SK-N-MC (cell line): ENCODE measurements at regions not wholly inside any gene's neighbourhood (a gene's known extent, or its start where the extent isn't known, plus 50 kb on each side); places are given as distances from the start of the nearest gene placed in this dataset.

Experiments
- DNase-seq: peaks from one replicate; pipeline ENCODE4 v3.0.0-alpha.2; 2011; ENCODE audit warnings: low read depth, low spot score
- H3K27ac ChIP-seq: fragments of 200-600 bp; sonication (generic); 2 replicates; pipeline ENCODE4 v1.5.1; 2016; ENCODE audit warnings: mixed run types
- H3K36me3 ChIP-seq: fragments of 200-600 bp; sonication (generic); 2 replicates; pipeline ENCODE4 v1.6.1; 2017; ENCODE audit warnings: antibody characterized with exemption, low read length, mixed read lengths; ENCODE audit not compliant: insufficient read depth
- H3K4me3 ChIP-seq: fragments of 200-600 bp; sonication (generic); 2 replicates; pipeline ENCODE4 v1.5.1; 2016
- H3K9ac ChIP-seq: fragments of 200-600 bp; sonication (generic); 2 replicates; pipeline ENCODE4 v1.8.0; 2017; ENCODE audit warnings: mixed run types, mixed read lengths; ENCODE audit not compliant: insufficient read length
- H3K9me3 ChIP-seq: fragments of 200-600 bp; sonication (generic); 2 replicates; pipeline ENCODE4 v1.6.1; 2017; ENCODE audit warnings: low read depth, mild to moderate bottlenecking, antibody characterized with exemption, low read length, moderate library complexity, mixed read lengths
- EZH2 ChIP-seq: fragments of 200-600 bp; sonication (generic); IDR thresholded peaks from one replicate; pipeline ENCODE4 v1.6.1; 2017; ENCODE audit warnings: antibody characterized with exemption
- FOXP2 ChIP-seq: optimal IDR thresholded peaks from 2 replicates; pipeline ENCODE3; 2011; ENCODE audit warnings: mild to moderate bottlenecking, moderate library complexity; ENCODE audit not compliant: insufficient read depth; ENCODE audit errors: extremely low read length, control extremely low read depth
- POLR2AphosphoS5 ChIP-seq: IDR thresholded peaks from 2 replicates; pipeline ENCODE4 v1.6.1; 2012; ENCODE audit warnings: mild to moderate bottlenecking, low read depth, low read length, borderline replicate concordance

DNA sequence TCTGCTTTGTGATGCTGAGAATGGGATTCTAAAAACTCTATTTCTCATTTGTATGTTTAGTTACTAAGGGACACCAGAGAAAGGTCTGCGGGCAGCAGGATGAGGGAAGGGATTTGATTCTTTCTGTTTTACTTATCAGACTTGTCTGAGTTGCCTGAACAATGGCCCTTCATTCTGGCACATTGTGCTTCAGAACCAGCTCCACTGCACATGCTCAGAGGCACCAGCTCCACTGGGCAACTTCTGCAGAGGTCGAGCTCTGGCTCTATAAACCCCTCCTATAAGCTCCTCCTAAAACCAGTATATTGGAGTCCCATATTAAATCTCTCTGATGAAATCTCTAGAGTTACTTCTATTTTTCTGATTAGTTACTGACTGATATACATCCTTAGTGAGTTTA is 453.2 kb upstream of the CDIN1 start:
- DNase-seq, result no peak
- H3K9ac ChIP-seq, result no peak overlapping the region
- H3K4me3 ChIP-seq, result no peak overlapping the region
- no peaks in the 10 kb centered on the region for H3K9me3 ChIP-seq
- no peaks in the 10 kb centered on the region for H3K36me3 ChIP-seq
- TF ChIP-seq POLR2AphosphoS5 (no peak), FOXP2 (no peak), EZH2 (no peak)
- H3K27ac ChIP-seq, result no peak overlapping the region

DNA sequence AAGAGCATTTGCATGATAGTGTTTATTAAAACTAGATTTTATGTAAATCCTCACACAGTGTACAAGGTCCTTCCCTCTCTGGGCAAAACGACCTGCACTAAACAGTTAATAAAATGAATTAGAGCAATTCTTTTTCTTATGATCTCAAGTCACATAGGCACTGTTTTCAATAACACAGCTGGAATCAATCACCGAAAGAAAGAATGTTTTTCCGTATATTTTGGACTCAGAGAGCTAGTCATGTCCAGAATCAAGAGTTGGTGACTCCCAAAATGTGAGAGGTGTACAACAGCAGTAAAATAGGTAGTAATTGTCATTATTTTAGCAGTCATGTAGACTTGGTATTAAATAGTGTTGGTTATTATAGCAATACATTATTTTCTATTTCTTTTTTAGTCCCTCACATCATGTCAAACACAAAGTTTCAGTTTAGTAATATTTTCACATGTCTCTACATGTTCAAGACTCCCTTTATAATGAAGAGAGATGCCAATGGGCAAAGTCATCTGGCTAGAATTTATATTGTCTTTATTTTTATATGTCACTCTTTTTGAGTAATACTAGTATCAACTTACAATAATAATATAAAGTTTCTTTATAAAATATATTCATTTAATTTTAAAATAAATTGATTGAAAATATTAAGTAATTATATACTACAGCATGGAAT is 448.6 kb upstream of the CDIN1 start:
- H3K4me3 ChIP-seq, result no peak overlapping the region
- H3K27ac ChIP-seq, result no peak overlapping the region
- TF ChIP-seq POLR2AphosphoS5 (no peak), EZH2 (no peak), FOXP2 (no peak)
- no peaks in the 10 kb centered on the region for H3K36me3 ChIP-seq
- no peak for DNase-seq
- H3K9ac ChIP-seq, result no peak overlapping the region
- H3K9me3 ChIP-seq, result no peaks in the 10 kb centered on the region

DNA sequence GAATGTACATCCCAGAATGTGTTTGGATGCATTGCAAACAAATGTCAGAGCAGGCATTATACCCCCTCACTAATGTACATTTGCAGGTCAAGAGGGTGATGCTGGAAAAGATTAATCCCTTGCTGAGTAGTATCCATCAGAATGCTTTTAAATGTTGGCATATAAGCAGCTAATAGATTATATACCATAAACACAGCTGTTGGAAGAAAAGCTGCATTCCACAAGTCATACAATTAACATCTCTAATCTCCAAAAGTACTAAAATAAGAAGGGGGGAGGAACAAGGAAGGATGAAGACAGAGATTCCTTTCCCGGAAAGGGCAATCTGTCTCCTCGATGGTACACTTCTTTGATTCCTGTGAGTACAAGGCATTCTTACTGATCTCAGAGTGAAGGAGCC is 445.7 kb upstream of the CDIN1 start:
- Histone ChIP-seq H3K27ac (no peak overlapping the region), H3K4me3 (no peak overlapping the region), H3K9me3 (no peaks in the 10 kb centered on the region), H3K36me3 (no peaks in the 10 kb centered on the region), H3K9ac (no peak overlapping the region)
- no peak for DNase-seq
- TF ChIP-seq EZH2, result no peak
- TF ChIP-seq FOXP2, result no peak
- no peak for TF ChIP-seq POLR2AphosphoS5

DNA sequence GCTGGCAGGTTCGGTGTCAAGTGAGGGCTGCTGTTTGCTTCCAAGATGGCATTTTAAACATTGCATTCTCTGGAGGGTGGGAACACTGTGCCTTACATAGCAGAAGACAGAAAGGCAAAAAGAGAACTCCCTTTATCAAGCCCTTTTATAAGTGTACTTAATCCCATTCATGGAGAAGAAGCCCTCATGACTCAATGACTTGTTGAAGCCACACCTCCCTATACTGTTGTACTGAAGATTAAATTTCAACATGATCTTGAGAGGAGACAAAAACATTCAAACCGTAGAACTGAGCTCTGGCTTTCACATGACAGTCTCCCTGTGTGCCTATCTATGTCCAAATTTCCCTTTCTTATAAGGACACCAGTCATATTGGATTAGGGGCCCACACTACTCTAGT is 443.4 kb upstream of the CDIN1 start:
- no peak overlapping the region for H3K4me3 ChIP-seq
- no peak overlapping the region for H3K27ac ChIP-seq
- DNase-seq, result no peak
- no peaks in the 10 kb centered on the region for H3K9me3 ChIP-seq
- H3K36me3 ChIP-seq, result no peaks in the 10 kb centered on the region
- no peak overlapping the region for H3K9ac ChIP-seq
- TF ChIP-seq POLR2AphosphoS5, result no peak
- TF ChIP-seq FOXP2, result no peak
- no peak for TF ChIP-seq EZH2

DNA sequence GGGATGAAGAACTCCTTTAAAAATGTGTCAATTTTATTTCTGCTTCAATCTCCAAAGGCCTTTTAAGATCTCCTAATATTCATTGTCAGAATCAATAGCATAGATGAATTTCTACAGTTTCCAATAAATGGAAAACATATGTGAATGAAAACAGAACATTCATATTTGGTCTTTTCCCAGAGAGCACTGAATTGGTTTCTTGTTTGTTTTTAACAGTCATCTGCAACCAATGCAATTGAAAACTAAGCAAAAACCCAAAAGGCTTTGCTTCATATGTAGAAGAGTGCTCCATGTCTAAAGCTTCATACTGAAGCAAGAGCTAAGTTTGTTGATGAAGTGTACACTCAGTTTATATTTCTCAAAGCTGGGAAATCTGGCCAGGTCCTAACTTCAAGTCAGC is 426.5 kb upstream of the CDIN1 start:
- H3K9me3 ChIP-seq, result no peaks in the 10 kb centered on the region

DNA sequence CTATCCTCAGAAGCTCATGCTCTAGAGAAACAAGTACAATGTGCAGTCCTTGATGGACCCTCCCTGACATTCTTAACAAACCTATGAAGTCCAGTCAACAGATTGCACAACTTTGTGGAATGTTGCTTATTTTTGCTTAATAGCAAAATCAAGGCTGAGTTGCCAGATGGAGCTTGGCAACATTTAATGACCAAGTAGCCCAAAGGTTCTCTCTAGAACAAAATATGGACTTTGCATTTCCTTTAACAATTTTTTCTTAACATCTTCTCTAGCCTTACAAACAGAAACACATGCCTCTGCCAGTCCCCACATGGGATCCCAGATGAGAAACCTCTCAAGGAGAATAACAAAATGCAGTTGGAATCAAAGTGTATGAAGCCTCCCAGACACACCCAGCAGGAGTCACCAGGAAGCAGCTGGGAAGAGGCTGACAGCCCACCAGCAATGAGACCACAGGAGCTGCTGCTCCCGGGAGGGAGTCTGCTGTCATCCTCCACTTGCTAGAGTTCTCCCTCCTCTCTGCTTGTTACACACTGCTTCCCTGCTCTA is 422.5 kb upstream of the CDIN1 start:
- no peaks in the 10 kb centered on the region for H3K36me3 ChIP-seq
- DNase-seq, result no peak
- H3K9ac ChIP-seq, result no peak overlapping the region
- TF ChIP-seq FOXP2 (no peak), POLR2AphosphoS5 (no peak), EZH2 (no peak)
- H3K27ac ChIP-seq, result no peak overlapping the region
- no peaks in the 10 kb centered on the region for H3K9me3 ChIP-seq
- H3K4me3 ChIP-seq, result no peak overlapping the region

More for the DNA sequence above, 426.5 kb upstream of the CDIN1 start:
- no peak overlapping the region for H3K4me3 ChIP-seq
- no peaks in the 10 kb centered on the region for H3K36me3 ChIP-seq
- no peak overlapping the region for H3K9ac ChIP-seq
- no peak for DNase-seq
- no peak overlapping the region for H3K27ac ChIP-seq
- TF ChIP-seq POLR2AphosphoS5, result no peak
- no peak for TF ChIP-seq FOXP2
- no peak for TF ChIP-seq EZH2

DNA sequence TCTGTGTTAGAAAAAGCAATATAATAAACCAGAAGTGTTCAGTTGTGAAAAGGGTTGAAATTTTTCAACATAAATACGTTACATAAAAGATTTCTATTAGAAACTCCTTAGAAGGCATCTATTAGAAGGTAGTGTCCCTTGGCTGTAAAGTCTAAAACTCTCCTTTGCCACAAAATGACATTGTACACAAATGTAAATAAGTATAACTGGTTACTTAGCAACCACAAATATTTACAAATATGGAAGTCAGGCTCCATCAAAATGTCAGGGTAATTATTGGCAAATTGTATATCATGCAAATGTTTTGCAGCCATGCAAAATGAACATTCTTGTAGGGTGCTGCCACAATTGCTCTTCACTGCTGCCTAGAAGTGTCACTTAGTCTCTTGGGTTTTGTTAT is 419.1 kb upstream of the CDIN1 start:
- H3K36me3 ChIP-seq, result no peaks in the 10 kb centered on the region
- DNase-seq, result no peak
- H3K9me3 ChIP-seq, result no peaks in the 10 kb centered on the region
- H3K9ac ChIP-seq, result no peak overlapping the region
- no peak for TF ChIP-seq EZH2
- TF ChIP-seq POLR2AphosphoS5, result no peak
- TF ChIP-seq FOXP2, result no peak
- no peak overlapping the region for H3K4me3 ChIP-seq
- H3K27ac ChIP-seq, result no peak overlapping the region

DNA sequence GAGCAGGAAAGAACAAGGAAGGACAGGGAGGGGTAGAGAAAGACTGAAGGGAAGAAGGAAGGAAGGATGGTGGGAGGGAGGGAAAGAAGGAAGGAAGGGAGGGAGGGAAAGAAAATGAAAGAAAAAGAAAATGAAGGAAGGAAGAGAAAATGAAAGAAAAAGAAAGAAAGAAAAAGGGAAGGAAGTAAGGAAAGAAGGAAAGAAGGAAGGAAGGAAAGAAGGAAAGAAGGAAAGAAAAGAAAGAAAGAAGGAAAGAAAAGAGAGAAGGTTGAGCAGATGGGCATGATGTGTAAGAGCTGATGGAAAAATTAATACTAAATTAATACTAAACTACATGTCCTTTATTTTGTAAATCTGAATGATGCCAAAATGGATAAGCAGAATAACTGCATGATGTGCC is 418.3 kb upstream of the CDIN1 start:
- Histone ChIP-seq H3K9me3 (no peaks in the 10 kb centered on the region), H3K36me3 (no peaks in the 10 kb centered on the region), H3K4me3 (no peak overlapping the region), H3K27ac (no peak overlapping the region), H3K9ac (no peak overlapping the region)
- DNase-seq, result no peak
- TF ChIP-seq FOXP2, result no peak
- no peak for TF ChIP-seq POLR2AphosphoS5
- no peak for TF ChIP-seq EZH2
